HG02870 (cell line): ENCODE measurements at regions not wholly inside any gene's neighbourhood (a gene's known extent, or its start where the extent isn't known, plus 50 kb on each side); places are given as distances from the start of the nearest gene placed in this dataset.

ENCODE experiments used
- ATAC-seq: cut with Tn5 transposase; IDR thresholded peaks from one replicate; pipeline ENCODE4 v1.9.1; 2021; ENCODE audit warnings: mild to moderate bottlenecking, moderate library complexity; ENCODE audit not compliant: unreplicated experiment

GRCh38 chr7:24178811-24179570 lies 105.0 kb upstream of the NPY start:
- no peak for ATAC-seq

- ATAC-seq: no peak
Measured at GRCh38 chr7:24191362-24191761, 92.6 kb upstream of the NPY start.

- no peak for ATAC-seq
Measured at GRCh38 chr7:24192053-24192452, 91.9 kb upstream of the NPY start.

- ATAC-seq: no peak
Measured at GRCh38 chr7:24192691-24193090, 91.3 kb upstream of the NPY start.

- ATAC-seq: no peak
Measured at GRCh38 chr7:24197852-24198251, 86.1 kb upstream of the NPY start.

GRCh38 chr7:24199978-24200377 lies 84.0 kb upstream of the NPY start:
- no peak for ATAC-seq

GRCh38 chr7:24200407-24200966 lies 83.5 kb upstream of the NPY start:
- no peak for ATAC-seq

GRCh38 chr7:24201226-24201625 lies 82.8 kb upstream of the NPY start:
- ATAC-seq: no peak

GRCh38 chr7:24212073-24212472 lies 71.9 kb upstream of the NPY start:
- ATAC-seq: no peak

- ATAC-seq: no peak
Measured at GRCh38 chr7:24213311-24213710, 70.7 kb upstream of the NPY start.

- no peak for ATAC-seq
Measured at GRCh38 chr7:24214670-24215069, 69.3 kb upstream of the NPY start.

- ATAC-seq: no peak
Measured at GRCh38 chr7:24216576-24217125, 67.3 kb upstream of the NPY start.

- no peak for ATAC-seq
Measured at GRCh38 chr7:24221500-24221899, 62.5 kb upstream of the NPY start.

- ATAC-seq: peak; percentile 45
Measured at GRCh38 chr7:24227068-24227467, 56.9 kb upstream of the NPY start.

- ATAC-seq: peak; percentile 89
Measured at GRCh38 chr7:24227603-24228359, 56.2 kb upstream of the NPY start.

- no peak for ATAC-seq
Measured at GRCh38 chr7:24229481-24230226, 54.3 kb upstream of the NPY start.

- ATAC-seq: no peak
Measured at GRCh38 chr7:24231493-24231892, 52.5 kb upstream of the NPY start.

GRCh38 chr7:24233386-24233785 lies 50.6 kb upstream of the NPY start:
- ATAC-seq: no peak
